SK-N-SH (cell line): ENCODE measurements at regions not wholly inside any gene's neighbourhood (a gene's known extent, or its start where the extent isn't known, plus 50 kb on each side); places are given as distances from the start of the nearest gene placed in this dataset.

ENCODE experiments used
- CHD2 ChIP-seq: fragments of 150-350 bp; IDR thresholded peaks from 2 replicates; pipeline ENCODE4 v1.6.1; 2018; ENCODE audit warnings: low read length; ENCODE audit not compliant: partially characterized antibody
- FOSL2 ChIP-seq: IDR thresholded peaks from 2 replicates; pipeline ENCODE4 v1.4.0; 2012; ENCODE audit warnings: low read depth, mild to moderate bottlenecking, moderate library complexity, borderline replicate concordance
- MAX ChIP-seq: IDR thresholded peaks from 2 replicates; pipeline ENCODE4 v1.4.0; 2012; ENCODE audit warnings: low read depth
- MEF2A ChIP-seq: IDR thresholded peaks from 2 replicates; pipeline ENCODE4 v1.4.0; 2012; ENCODE audit warnings: low read depth, borderline replicate concordance
- MXI1 ChIP-seq: IDR thresholded peaks from 2 replicates; pipeline ENCODE4 v1.6.1; 2012; ENCODE audit warnings: mild to moderate bottlenecking, low read depth, low read length, improper control_type of control experiment
- RXRA ChIP-seq: IDR thresholded peaks from 2 replicates; pipeline ENCODE4 v1.4.0; 2012; ENCODE audit warnings: low read depth, mild to moderate bottlenecking, borderline replicate concordance
- TAF1 ChIP-seq: IDR thresholded peaks from 2 replicates; pipeline ENCODE4 v1.6.1; 2012; ENCODE audit warnings: low read depth, mild to moderate bottlenecking, low read length, moderate library complexity, borderline replicate concordance
- YY1 ChIP-seq: IDR thresholded peaks from 2 replicates; pipeline ENCODE4 v1.4.0; 2012; ENCODE audit warnings: low read depth, mild to moderate bottlenecking
- TF ChIP-seq, protein P1 (sequence below): fragments of 200-600 bp; sonication (generic); IDR thresholded peaks from 2 replicates; pipeline ENCODE4 v1.6.1; 2017; ENCODE audit warnings: antibody characterized with exemption, mild to moderate bottlenecking, moderate library complexity

- TF ChIP-seq TAF1 (no peak), MAX (no peak), FOSL2 (no peak), MEF2A (no peak), CHD2 (no peak), RXRA (no peak), MXI1 (no peak), YY1 (no peak)
- TF ChIP-seq, protein P1, sequence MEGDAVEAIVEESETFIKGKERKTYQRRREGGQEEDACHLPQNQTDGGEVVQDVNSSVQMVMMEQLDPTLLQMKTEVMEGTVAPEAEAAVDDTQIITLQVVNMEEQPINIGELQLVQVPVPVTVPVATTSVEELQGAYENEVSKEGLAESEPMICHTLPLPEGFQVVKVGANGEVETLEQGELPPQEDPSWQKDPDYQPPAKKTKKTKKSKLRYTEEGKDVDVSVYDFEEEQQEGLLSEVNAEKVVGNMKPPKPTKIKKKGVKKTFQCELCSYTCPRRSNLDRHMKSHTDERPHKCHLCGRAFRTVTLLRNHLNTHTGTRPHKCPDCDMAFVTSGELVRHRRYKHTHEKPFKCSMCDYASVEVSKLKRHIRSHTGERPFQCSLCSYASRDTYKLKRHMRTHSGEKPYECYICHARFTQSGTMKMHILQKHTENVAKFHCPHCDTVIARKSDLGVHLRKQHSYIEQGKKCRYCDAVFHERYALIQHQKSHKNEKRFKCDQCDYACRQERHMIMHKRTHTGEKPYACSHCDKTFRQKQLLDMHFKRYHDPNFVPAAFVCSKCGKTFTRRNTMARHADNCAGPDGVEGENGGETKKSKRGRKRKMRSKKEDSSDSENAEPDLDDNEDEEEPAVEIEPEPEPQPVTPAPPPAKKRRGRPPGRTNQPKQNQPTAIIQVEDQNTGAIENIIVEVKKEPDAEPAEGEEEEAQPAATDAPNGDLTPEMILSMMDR = no peak
These were observed 526.9 kb downstream of the PYDC2 start for GRCh38 chr3:191987831-191988350.
